Stomach (tissue), 4 donors: ENCODE measurements at regions not wholly inside any gene's neighbourhood (a gene's known extent, or its start where the extent isn't known, plus 50 kb on each side); places are given as distances from the start of the nearest gene placed in this dataset.
"Not testable (repeated sequence)": the region's sequence is repeated elsewhere in the genome, so short reads cannot be mapped to it uniquely, and the experiment has no call there.

Experiments used
- EP300 ChIP-seq: sonication (generic); formaldehyde crosslinking; IDR thresholded peaks from one replicate; pipeline ENCODE4 v1.6.1; 2017; ENCODE audit warnings: antibody characterized with exemption
- POLR2A ChIP-seq, 4 donors: fragments of 450-650 bp; IDR thresholded peaks; one replicate each; pipeline ENCODE4 v1.6.1; 2016; ENCODE audit warnings: antibody characterized with exemption in 4 of 4, control low read depth in 2 of 4, mild to moderate bottlenecking in 1 of 4, moderate library complexity in 1 of 4
- TF ChIP-seq, protein P1 (sequence below), 7 experiments: fragments of 450-650 bp in 4 of 7; fragments of 200-600 bp in 3 of 7; sonication (generic) in 3 of 7; IDR thresholded peaks; one replicate each; pipeline ENCODE4 v1.5.1; 2016 to 2019; ENCODE audit warnings: antibody characterized with exemption in 7 of 7, control low read depth in 2 of 7, mild to moderate bottlenecking in 1 of 7

GRCh38 chr11:98770046-98770445, 250.7 kb upstream of the CNTN5 start:
- TF ChIP-seq, protein P1, sequence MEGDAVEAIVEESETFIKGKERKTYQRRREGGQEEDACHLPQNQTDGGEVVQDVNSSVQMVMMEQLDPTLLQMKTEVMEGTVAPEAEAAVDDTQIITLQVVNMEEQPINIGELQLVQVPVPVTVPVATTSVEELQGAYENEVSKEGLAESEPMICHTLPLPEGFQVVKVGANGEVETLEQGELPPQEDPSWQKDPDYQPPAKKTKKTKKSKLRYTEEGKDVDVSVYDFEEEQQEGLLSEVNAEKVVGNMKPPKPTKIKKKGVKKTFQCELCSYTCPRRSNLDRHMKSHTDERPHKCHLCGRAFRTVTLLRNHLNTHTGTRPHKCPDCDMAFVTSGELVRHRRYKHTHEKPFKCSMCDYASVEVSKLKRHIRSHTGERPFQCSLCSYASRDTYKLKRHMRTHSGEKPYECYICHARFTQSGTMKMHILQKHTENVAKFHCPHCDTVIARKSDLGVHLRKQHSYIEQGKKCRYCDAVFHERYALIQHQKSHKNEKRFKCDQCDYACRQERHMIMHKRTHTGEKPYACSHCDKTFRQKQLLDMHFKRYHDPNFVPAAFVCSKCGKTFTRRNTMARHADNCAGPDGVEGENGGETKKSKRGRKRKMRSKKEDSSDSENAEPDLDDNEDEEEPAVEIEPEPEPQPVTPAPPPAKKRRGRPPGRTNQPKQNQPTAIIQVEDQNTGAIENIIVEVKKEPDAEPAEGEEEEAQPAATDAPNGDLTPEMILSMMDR (IDR thresholded peaks at IDR 0.05) = not testable (repeated sequence)
- TF ChIP-seq EP300; POLR2A (IDR thresholded peaks at IDR 0.05): not testable (repeated sequence)
